Endodermal cell (in vitro differentiated cells): ENCODE measurements at regions not wholly inside any gene's neighbourhood (a gene's known extent, or its start where the extent isn't known, plus 50 kb on each side); places are given as distances from the start of the nearest gene placed in this dataset.

Source experiments
- DNase-seq: peaks from one replicate; pipeline ENCODE4 v3.0.0-alpha.2; 2017
- H3K27ac ChIP-seq: 2 replicates; pipeline ENCODE4 v1.5.1; 2013; ENCODE audit warnings: mild to moderate bottlenecking, low read depth, low read length, moderate library complexity
- H3K27me3 ChIP-seq: 2 replicates; pipeline ENCODE4 v1.6.1; 2013; ENCODE audit warnings: mild to moderate bottlenecking, low read length, moderate library complexity; ENCODE audit not compliant: insufficient read depth, control insufficient read depth, poor library complexity, severe bottlenecking
- H3K36me3 ChIP-seq: 2 replicates; pipeline ENCODE4 v1.7.0; 2013; ENCODE audit warnings: mild to moderate bottlenecking, low read length, moderate library complexity; ENCODE audit not compliant: control insufficient read depth, insufficient read depth
- H3K4me1 ChIP-seq: one replicate; pipeline ENCODE4 v1.7.0; 2013; ENCODE audit warnings: low read length; ENCODE audit not compliant: control insufficient read depth, insufficient read depth
- H3K4me3 ChIP-seq: 2 replicates; pipeline ENCODE4 v1.5.1; 2013; ENCODE audit warnings: mild to moderate bottlenecking, low read length, moderate library complexity
- H3K9ac ChIP-seq: 2 replicates; pipeline ENCODE4 v1.6.1; 2013; ENCODE audit warnings: mild to moderate bottlenecking, low read length, moderate library complexity; ENCODE audit not compliant: poor library complexity, severe bottlenecking; ENCODE audit errors: extremely low read depth
- H3K9me3 ChIP-seq: 2 replicates; pipeline ENCODE4 v1.6.1; 2013; ENCODE audit warnings: mild to moderate bottlenecking, low read length, moderate library complexity; ENCODE audit not compliant: control insufficient read depth
- H3K27ac Mint-ChIP-seq: 2 replicates; pipeline ENCODE4 v1.8.0; 2020; ENCODE audit warnings: mixed read lengths
- H3K27me3 Mint-ChIP-seq: 2 replicates; pipeline ENCODE4 v1.8.0; 2021; ENCODE audit warnings: mild to moderate bottlenecking, mixed read lengths; ENCODE audit not compliant: insufficient read depth
- H3K36me3 Mint-ChIP-seq: 2 replicates; pipeline ENCODE4 v1.8.0; 2020; ENCODE audit warnings: low read depth, mixed read lengths
- H3K4me1 Mint-ChIP-seq: 2 replicates; pipeline ENCODE4 v1.8.0; 2020; ENCODE audit warnings: mixed read lengths
- H3K4me3 Mint-ChIP-seq: 2 replicates; pipeline ENCODE4 v1.8.0; 2020; ENCODE audit warnings: mild to moderate bottlenecking, moderate library complexity, mixed read lengths
- H3K9me3 Mint-ChIP-seq: 2 replicates; pipeline ENCODE4 v1.8.0; 2020; ENCODE audit warnings: mild to moderate bottlenecking, mixed read lengths
- WGBS, 2 experiments: methylation state at CpG; one replicate each; pipeline versions ENCODE4 v1.1.5 to v1.1.7; 2013; ENCODE audit warnings: missing lambda C conversion rate in 2 of 2, mixed read lengths in 1 of 2; ENCODE audit not compliant: insufficient coverage in 1 of 2, insufficient read length in 1 of 2; 5-methylcytosine and 5-hydroxymethylcytosine counted together
- TF ChIP-seq, protein P1 (sequence below): fragments of 200-600 bp; sonication (generic); conservative IDR thresholded peaks from 2 replicates; pipeline ENCODE4 v1.5.0; 2021; ENCODE audit warnings: antibody characterized with exemption, mild to moderate bottlenecking

DNA sequence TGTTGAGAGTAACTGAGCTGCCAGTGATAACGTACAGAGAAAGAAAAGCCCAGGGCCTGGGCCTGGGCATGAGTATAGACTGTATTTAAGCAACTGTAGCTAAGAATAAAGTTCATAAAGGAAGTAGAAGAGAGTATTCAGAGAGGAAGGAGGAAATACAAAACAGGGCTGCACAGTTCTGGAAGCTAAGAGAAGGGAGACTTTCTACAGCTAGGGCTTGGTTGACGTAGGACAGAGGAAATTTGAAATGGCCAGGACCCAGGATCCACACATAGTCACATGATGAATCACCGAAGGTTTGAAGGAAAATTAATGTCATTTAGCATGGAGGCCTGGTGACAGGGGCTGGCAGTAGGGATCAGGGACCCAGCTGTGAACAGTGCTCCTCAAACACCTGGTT is 66.7 kb downstream of the ARL4A start:
- H3K9ac ChIP-seq = no peak overlapping the region

DNA sequence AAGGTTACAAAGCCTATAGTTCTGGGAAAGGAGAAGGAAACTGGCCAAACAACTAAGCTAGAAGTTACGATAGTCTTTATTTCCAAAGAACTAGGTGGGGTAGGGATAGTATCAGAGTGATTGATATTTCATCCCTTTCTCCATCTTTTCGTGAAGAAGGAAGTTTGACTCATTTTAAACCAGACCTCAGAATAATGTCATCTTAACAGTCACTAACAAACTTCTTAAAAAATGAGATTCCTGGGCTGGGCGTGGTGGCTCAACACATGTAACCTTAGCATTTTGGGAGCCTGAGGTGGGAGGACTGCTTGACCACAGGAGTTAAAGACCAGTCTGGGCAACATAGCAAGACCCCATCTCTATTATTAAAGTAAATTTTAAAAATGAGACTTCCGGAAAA is 69.4 kb downstream of the ARL4A start:
- Histone ChIP-seq H3K9me3 (peaks cover 11% of the 10 kb centered on the region), H3K27me3 (no peaks in the 10 kb centered on the region), H3K4me3 (no peak overlapping the region), H3K4me1 (no peaks in the 10 kb centered on the region), H3K36me3 (no peaks in the 10 kb centered on the region), H3K9ac (no peak overlapping the region), H3K27ac (no peak overlapping the region)
- Mint-ChIP-seq H3K4me1 (no peaks in the 10 kb centered on the region), H3K4me3 (no peak overlapping the region), H3K27me3 (no peaks in the 10 kb centered on the region), H3K9me3 (peaks cover 23% of the 10 kb centered on the region), H3K36me3 (peaks cover 7% of the 10 kb centered on the region), H3K27ac (no peak overlapping the region)
- TF ChIP-seq, protein P1, sequence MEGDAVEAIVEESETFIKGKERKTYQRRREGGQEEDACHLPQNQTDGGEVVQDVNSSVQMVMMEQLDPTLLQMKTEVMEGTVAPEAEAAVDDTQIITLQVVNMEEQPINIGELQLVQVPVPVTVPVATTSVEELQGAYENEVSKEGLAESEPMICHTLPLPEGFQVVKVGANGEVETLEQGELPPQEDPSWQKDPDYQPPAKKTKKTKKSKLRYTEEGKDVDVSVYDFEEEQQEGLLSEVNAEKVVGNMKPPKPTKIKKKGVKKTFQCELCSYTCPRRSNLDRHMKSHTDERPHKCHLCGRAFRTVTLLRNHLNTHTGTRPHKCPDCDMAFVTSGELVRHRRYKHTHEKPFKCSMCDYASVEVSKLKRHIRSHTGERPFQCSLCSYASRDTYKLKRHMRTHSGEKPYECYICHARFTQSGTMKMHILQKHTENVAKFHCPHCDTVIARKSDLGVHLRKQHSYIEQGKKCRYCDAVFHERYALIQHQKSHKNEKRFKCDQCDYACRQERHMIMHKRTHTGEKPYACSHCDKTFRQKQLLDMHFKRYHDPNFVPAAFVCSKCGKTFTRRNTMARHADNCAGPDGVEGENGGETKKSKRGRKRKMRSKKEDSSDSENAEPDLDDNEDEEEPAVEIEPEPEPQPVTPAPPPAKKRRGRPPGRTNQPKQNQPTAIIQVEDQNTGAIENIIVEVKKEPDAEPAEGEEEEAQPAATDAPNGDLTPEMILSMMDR = no peak
- DNase-seq = no peak
- 89 to 100% methylated on average over 1 to 4 of the region's 4 CpGs for WGBS, 2 experiments

More for the DNA sequence above, 66.7 kb downstream of the ARL4A start:
- H3K4me1 Mint-ChIP-seq = peaks cover 3% of the 10 kb centered on the region
- Histone ChIP-seq H3K4me1 (no peaks in the 10 kb centered on the region), H3K36me3 (no peaks in the 10 kb centered on the region), H3K4me3 (no peak overlapping the region), H3K27ac (no peak overlapping the region), H3K9me3 (no peaks in the 10 kb centered on the region), H3K27me3 (no peaks in the 10 kb centered on the region)
- no peak overlapping the region for H3K27ac Mint-ChIP-seq
- H3K4me3 Mint-ChIP-seq = no peak overlapping the region
- no peaks in the 10 kb centered on the region for H3K27me3 Mint-ChIP-seq
- DNase-seq = no peak
- no peaks in the 10 kb centered on the region for H3K9me3 Mint-ChIP-seq
- WGBS, 2 experiments = 95 to 96% methylated on average over 3 of the region's 3 CpGs
- H3K36me3 Mint-ChIP-seq = no peaks in the 10 kb centered on the region
- TF ChIP-seq, protein P1 = no peak

DNA sequence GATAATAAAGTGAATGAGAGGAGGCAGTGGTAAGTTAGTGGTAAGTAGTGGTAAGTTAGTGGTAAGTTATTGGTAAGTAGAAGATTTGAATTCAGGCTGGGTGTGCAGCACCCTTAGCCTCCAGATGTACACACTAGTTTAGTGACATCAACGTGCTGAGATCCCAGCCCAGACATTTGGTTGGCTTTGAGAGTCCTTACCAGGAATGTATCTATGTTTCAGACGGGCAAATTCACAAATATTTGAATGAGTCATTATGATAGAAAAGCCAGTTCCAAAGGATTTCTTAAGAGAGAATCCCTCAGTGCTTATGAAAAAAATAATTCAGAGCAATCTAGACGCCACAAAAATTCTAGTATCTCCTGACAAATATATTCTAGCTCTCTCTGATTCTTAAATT is 70.0 kb downstream of the ARL4A start:
- TF ChIP-seq, protein P1 = no peak
- Histone ChIP-seq H3K36me3 (no peaks in the 10 kb centered on the region), H3K27ac (no peak overlapping the region), H3K9me3 (peaks cover 11% of the 10 kb centered on the region), H3K4me1 (no peaks in the 10 kb centered on the region), H3K4me3 (no peak overlapping the region), H3K9ac (no peak overlapping the region), H3K27me3 (no peaks in the 10 kb centered on the region)
- Mint-ChIP-seq H3K27ac (no peak overlapping the region), H3K9me3 (peaks cover 28% of the 10 kb centered on the region), H3K4me3 (no peak overlapping the region), H3K4me1 (no peaks in the 10 kb centered on the region), H3K27me3 (no peaks in the 10 kb centered on the region), H3K36me3 (peaks cover 7% of the 10 kb centered on the region)
- DNase-seq = no peak
- 88 to 93% methylated on average over 3 of the region's 3 CpGs for WGBS, 2 experiments
